A549 (cell line): ENCODE measurements at regions not wholly inside any gene's neighbourhood (a gene's known extent, or its start where the extent isn't known, plus 50 kb on each side); places are given as distances from the start of the nearest gene placed in this dataset.

Experiments used
- CBX2 ChIP-seq: fragments of 200-600 bp; sonication (generic); IDR thresholded peaks from 2 replicates; pipeline ENCODE4 v1.6.1; 2016; ENCODE audit warnings: low read depth, mild to moderate bottlenecking, borderline replicate concordance
- CHD2 ChIP-seq: fragments of 150-350 bp; IDR thresholded peaks from 2 replicates; pipeline ENCODE4 v1.6.1; 2014; ENCODE audit warnings: low read length; ENCODE audit not compliant: partially characterized antibody
- CTCF ChIP-seq: fragments of >200 bp; sonication (Bioruptor Twin); formaldehyde crosslinking; IDR thresholded peaks from 3 replicates; pipeline ENCODE4 v1.5.1; 2016
- RNF2 ChIP-seq: fragments of 200-600 bp; sonication (generic); IDR thresholded peaks from 2 replicates; pipeline ENCODE4 v1.6.1; 2016; ENCODE audit warnings: low read depth, mild to moderate bottlenecking, antibody characterized with exemption, moderate library complexity, borderline replicate concordance
- SMC3 ChIP-seq: fragments of >200 bp; sonication (Bioruptor Twin); formaldehyde crosslinking; IDR thresholded peaks from 3 replicates; pipeline ENCODE4 v1.6.1; 2018; ENCODE audit warnings: inconsistent platforms
- TF ChIP-seq, protein P1 (sequence below): fragments of >200 bp; sonication (Bioruptor Twin); formaldehyde crosslinking; IDR thresholded peaks from 3 replicates; pipeline ENCODE4 v1.6.1; 2016

DNA sequence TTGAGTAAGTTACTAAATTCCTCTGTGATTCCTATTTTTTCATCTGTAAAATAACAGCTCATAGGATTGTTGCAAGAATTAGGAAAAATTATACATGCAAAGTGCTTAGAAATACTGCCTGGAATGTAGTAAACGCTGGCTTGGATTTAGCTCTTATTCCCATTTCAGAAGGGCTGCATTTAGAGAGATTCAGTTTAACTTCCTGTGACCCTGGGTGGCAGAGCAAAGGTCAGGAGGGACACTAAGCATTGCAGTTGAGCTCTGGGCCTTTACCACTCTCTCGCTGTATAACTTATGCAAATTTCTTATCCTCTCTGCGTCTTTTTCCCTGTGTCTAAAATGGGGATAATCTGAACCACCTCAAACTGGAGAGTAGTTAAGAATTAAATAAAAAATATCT, 241.0 kb upstream of the POU3F1 start:
- no peak for TF ChIP-seq CBX2
- no peak for TF ChIP-seq SMC3
- no peak for TF ChIP-seq CTCF
- TF ChIP-seq CHD2, result no peak
- TF ChIP-seq, protein P1, sequence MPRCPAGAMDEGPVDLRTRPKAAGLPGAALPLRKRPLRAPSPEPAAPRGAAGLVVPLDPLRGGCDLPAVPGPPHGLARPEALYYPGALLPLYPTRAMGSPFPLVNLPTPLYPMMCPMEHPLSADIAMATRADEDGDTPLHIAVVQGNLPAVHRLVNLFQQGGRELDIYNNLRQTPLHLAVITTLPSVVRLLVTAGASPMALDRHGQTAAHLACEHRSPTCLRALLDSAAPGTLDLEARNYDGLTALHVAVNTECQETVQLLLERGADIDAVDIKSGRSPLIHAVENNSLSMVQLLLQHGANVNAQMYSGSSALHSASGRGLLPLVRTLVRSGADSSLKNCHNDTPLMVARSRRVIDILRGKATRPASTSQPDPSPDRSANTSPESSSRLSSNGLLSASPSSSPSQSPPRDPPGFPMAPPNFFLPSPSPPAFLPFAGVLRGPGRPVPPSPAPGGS, result no peak
- no peak for TF ChIP-seq RNF2
